ENCODE measurements at regions not wholly inside any gene's neighbourhood (a gene's known extent, or its start where the extent isn't known, plus 50 kb on each side); places are given as distances from the start of the nearest gene placed in this dataset.

DNA sequence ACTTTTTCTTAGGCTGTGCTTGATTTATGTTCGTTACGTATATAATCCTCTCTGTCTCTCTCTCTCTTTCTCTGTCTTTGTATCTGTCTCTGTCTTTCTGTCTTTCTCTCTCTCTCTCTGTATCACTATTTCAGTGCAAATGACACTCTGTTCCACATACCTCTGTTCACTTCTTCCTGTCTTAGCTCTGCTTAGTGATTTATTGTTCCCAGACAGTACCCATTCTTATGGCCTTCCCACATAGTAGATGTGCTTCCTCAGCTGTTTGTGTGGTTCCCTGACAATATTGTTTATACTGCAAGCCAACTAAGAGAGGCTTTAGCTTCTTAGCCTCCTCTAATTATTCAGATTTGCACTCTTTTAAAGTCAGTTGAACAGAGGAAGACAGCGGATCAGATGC, 1244.2 kb downstream of the DIAPH3 start:
- no peak overlapping the region for H2BK20ac ChIP-seq (ENCODE audit: low read depth, low read length, poor library complexity, severe bottlenecking)
- H3K23ac ChIP-seq (ENCODE audit: insufficient read length, low read depth, low read length): no peak overlapping the region
- H2BK15ac ChIP-seq (ENCODE audit: low read depth, low read length): no peak overlapping the region
- no peak overlapping the region for H3K9ac ChIP-seq (ENCODE audit: extremely low read depth, insufficient read length, low read length)
- no peaks in the 10 kb centered on the region for H3K27me3 ChIP-seq (ENCODE audit: insufficient read depth, low read length)
- H3K79me2 ChIP-seq (ENCODE audit: insufficient read depth, low read length): no peaks in the 10 kb centered on the region
- H3K23me2 ChIP-seq (ENCODE audit: insufficient read length, low read depth, low read length, poor library complexity, severe bottlenecking): no peaks in the 10 kb centered on the region
- no peak overlapping the region for H2BK12ac ChIP-seq (ENCODE audit: insufficient read length, low read depth, low read length)
- H2AFZ ChIP-seq (ENCODE audit: low read length): no peak overlapping the region
- Mint-ChIP-seq H3K36me3 (ENCODE audit: insufficient read depth in 1 of 3, low read depth in 3 of 3) (no peaks in the 10 kb centered on the region), H3K27me3 (ENCODE audit: low read depth) (no peaks in the 10 kb centered on the region), H3K9me3 (no peaks in the 10 kb centered on the region), H3K4me3 (no peak overlapping the region), H3K4me1 (no peaks in the 10 kb centered on the region), H3K27ac (no peak overlapping the region)
- no peaks in the 10 kb centered on the region for H3K9me3 ChIP-seq (ENCODE audit: control insufficient read depth, low read depth, low read length)
- no peak for DNase-seq
- H3K4me2 ChIP-seq (ENCODE audit: insufficient read depth, insufficient read length, low read length): no peak overlapping the region
- no peak overlapping the region for H3K4ac ChIP-seq (ENCODE audit: low read depth, low read length)
- WGBS (ENCODE audit: extremely low coverage, insufficient read length, low lambda C conversion rate): no CpG with 5 or more reads among the region's 3 CpGs
- no peak overlapping the region for H4K5ac ChIP-seq (ENCODE audit: insufficient read length, low read depth, low read length)
- H3K27ac ChIP-seq (ENCODE audit: insufficient read length, low read depth, low read length): no peak overlapping the region
- H4K91ac ChIP-seq (ENCODE audit: insufficient read length, low read depth, low read length): no peak overlapping the region
- H4K20me1 ChIP-seq (ENCODE audit: control insufficient read depth, insufficient read depth, insufficient read length): no peaks in the 10 kb centered on the region
- H2AK5ac ChIP-seq (ENCODE audit: insufficient read length, low read length): no peak overlapping the region
- no peak overlapping the region for H3K18ac ChIP-seq (ENCODE audit: insufficient read length, low read depth, low read length)
- H3T11ph ChIP-seq (ENCODE audit: low read length): no peak overlapping the region
- H3K4me1 ChIP-seq (ENCODE audit: insufficient read depth, low read length): no peaks in the 10 kb centered on the region
- H3K14ac ChIP-seq (ENCODE audit: insufficient read depth, low read length): no peak overlapping the region
- no peak overlapping the region for H4K8ac ChIP-seq (replicated peaks; ENCODE audit: insufficient read length, low read depth, low read length)
- TF ChIP-seq, protein P1, sequence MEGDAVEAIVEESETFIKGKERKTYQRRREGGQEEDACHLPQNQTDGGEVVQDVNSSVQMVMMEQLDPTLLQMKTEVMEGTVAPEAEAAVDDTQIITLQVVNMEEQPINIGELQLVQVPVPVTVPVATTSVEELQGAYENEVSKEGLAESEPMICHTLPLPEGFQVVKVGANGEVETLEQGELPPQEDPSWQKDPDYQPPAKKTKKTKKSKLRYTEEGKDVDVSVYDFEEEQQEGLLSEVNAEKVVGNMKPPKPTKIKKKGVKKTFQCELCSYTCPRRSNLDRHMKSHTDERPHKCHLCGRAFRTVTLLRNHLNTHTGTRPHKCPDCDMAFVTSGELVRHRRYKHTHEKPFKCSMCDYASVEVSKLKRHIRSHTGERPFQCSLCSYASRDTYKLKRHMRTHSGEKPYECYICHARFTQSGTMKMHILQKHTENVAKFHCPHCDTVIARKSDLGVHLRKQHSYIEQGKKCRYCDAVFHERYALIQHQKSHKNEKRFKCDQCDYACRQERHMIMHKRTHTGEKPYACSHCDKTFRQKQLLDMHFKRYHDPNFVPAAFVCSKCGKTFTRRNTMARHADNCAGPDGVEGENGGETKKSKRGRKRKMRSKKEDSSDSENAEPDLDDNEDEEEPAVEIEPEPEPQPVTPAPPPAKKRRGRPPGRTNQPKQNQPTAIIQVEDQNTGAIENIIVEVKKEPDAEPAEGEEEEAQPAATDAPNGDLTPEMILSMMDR (conservative IDR thresholded peaks at IDR 0.05): no peak
- H2BK120ac ChIP-seq (ENCODE audit: low read depth, low read length, poor library complexity, severe bottlenecking): no peak overlapping the region
- H3K56ac ChIP-seq (ENCODE audit: insufficient read length, low read depth, low read length): no peak overlapping the region
- H3K79me1 ChIP-seq (ENCODE audit: insufficient read depth, low read depth, low read length, poor library complexity, severe bottlenecking): no peaks in the 10 kb centered on the region
- no peak overlapping the region for H2BK5ac ChIP-seq (ENCODE audit: insufficient read length, low read length)
